Fibroblast of lung (primary cell): ENCODE measurements at regions not wholly inside any gene's neighbourhood (a gene's known extent, or its start where the extent isn't known, plus 50 kb on each side); places are given as distances from the start of the nearest gene placed in this dataset.

Experiments
- DNase-seq, 2 donors: peaks; one replicate each; pipeline versions ENCODE4 v3.0.0 to v3.0.0-alpha.2; 2010; ENCODE audit warnings: low read depth in 2 of 2
- H2AFZ ChIP-seq: 2 replicates; pipeline ENCODE4 v1.5.1; 2012; ENCODE audit warnings: low read length, control low read depth, inconsistent platforms
- H3K27ac ChIP-seq: 2 replicates; pipeline ENCODE4 v1.5.1; 2011; ENCODE audit warnings: low read length, control low read depth; ENCODE audit not compliant: insufficient read depth
- H3K27me3 ChIP-seq: 2 replicates; pipeline ENCODE4 v1.5.1; 2011; ENCODE audit warnings: mild to moderate bottlenecking, low read length; ENCODE audit not compliant: control insufficient read depth, insufficient read depth
- H3K36me3 ChIP-seq: 2 replicates; pipeline ENCODE4 v1.5.1; 2011; ENCODE audit warnings: low read length; ENCODE audit not compliant: control insufficient read depth, insufficient read depth
- H3K4me1 ChIP-seq: 2 replicates; pipeline ENCODE4 v1.5.1; 2011; ENCODE audit warnings: low read length; ENCODE audit not compliant: control insufficient read depth, insufficient read depth; ENCODE audit errors: extremely low read depth
- H3K4me2 ChIP-seq: 2 replicates; pipeline ENCODE4 v1.5.1; 2011; ENCODE audit warnings: low read length, control low read depth; ENCODE audit not compliant: insufficient read depth; ENCODE audit errors: extremely low read depth
- H3K4me3 ChIP-seq, 4 experiments: fragments of 200-600 bp in 1 of 4; sonication (generic) in 1 of 4; replicated peaks in 1 of 4; 2 replicates each; pipeline ENCODE4 v1.5.1; 2011 to 2016; ENCODE audit warnings: low read length in 4 of 4, low read depth in 3 of 4, mild to moderate bottlenecking in 3 of 4, control low read depth in 2 of 4, inconsistent platforms in 1 of 4, mixed read lengths in 1 of 4; ENCODE audit not compliant: insufficient read depth in 1 of 4; ENCODE audit errors: control extremely low read depth in 1 of 4
- H3K79me2 ChIP-seq: 2 replicates; pipeline ENCODE4 v1.5.1; 2012; ENCODE audit warnings: mild to moderate bottlenecking, low read length, inconsistent platforms; ENCODE audit not compliant: control insufficient read depth, insufficient read depth
- H3K9ac ChIP-seq: 2 replicates; pipeline ENCODE4 v1.5.1; 2011; ENCODE audit warnings: mild to moderate bottlenecking, low read length, control low read depth; ENCODE audit not compliant: insufficient read depth
- H3K9me3 ChIP-seq: 2 replicates; pipeline ENCODE4 v1.5.1; 2012; ENCODE audit warnings: low read depth, low read length; ENCODE audit not compliant: control insufficient read depth, insufficient read depth
- H4K20me1 ChIP-seq: 2 replicates; pipeline ENCODE4 v1.5.1; 2011; ENCODE audit warnings: low read length; ENCODE audit not compliant: control insufficient read depth, insufficient read depth; ENCODE audit errors: extremely low read depth
- CTCF ChIP-seq, 2 donors: IDR thresholded peaks in 1 of 2; conservative IDR thresholded peaks in 1 of 2; 1 replicate in 1 of 2; 2 replicates in 1 of 2; pipeline ENCODE4 v1.5.1; 2011 to 2012; ENCODE audit warnings: low read length in 2 of 2, control low read depth in 1 of 2, inconsistent platforms in 1 of 2, low read depth in 1 of 2, mild to moderate bottlenecking in 1 of 2
- EZH2 ChIP-seq: IDR thresholded peaks from 2 replicates; pipeline ENCODE4 v1.5.1; 2012; ENCODE audit warnings: low read length, control low read depth, mild to moderate bottlenecking; ENCODE audit errors: missing control alignments

DNA sequence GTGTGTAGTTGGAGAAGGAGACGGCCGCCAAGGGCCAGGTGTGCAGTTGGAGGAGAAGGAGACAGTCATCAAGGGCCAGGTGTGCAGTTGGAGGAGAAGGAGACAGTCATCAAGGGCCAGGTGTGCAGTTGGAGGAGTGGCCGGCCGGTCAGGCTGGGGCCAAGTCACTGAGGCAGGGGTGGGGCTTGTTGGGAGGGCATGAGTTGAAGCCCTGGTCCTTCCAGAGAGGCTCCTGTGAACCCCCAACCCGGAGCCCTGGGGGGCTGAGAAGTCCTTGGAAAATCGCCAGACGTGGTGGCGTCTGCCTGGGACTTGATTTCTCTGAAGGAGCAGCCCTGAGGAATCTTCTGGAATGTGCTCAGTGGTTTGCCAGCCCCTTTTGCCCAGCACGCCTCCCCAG, 1320.5 kb downstream of the BRD1 start:
- no peaks in the 10 kb centered on the region for H3K36me3 ChIP-seq
- no peaks in the 10 kb centered on the region for H3K4me1 ChIP-seq
- no peak overlapping the region for H3K4me2 ChIP-seq
- no peaks in the 10 kb centered on the region for H3K79me2 ChIP-seq
- no peak overlapping the region for H3K27ac ChIP-seq
- H2AFZ ChIP-seq, result no peak overlapping the region
- H3K9ac ChIP-seq, result no peak overlapping the region
- TF ChIP-seq CTCF (conservative IDR thresholded peaks at IDR 0.05 in 1 of 2, IDR thresholded peaks at IDR 0.05 in 1 of 2; ENCODE audit: low read depth in 1 of 2, low read length in 2 of 2) (no peak), EZH2 (no peak)
- H3K4me3 ChIP-seq, result no peak overlapping the region
- DNase-seq, result no peak
- H3K9me3 ChIP-seq, result no peaks in the 10 kb centered on the region
- no peaks in the 10 kb centered on the region for H3K27me3 ChIP-seq
- H4K20me1 ChIP-seq, result no peaks in the 10 kb centered on the region

DNA sequence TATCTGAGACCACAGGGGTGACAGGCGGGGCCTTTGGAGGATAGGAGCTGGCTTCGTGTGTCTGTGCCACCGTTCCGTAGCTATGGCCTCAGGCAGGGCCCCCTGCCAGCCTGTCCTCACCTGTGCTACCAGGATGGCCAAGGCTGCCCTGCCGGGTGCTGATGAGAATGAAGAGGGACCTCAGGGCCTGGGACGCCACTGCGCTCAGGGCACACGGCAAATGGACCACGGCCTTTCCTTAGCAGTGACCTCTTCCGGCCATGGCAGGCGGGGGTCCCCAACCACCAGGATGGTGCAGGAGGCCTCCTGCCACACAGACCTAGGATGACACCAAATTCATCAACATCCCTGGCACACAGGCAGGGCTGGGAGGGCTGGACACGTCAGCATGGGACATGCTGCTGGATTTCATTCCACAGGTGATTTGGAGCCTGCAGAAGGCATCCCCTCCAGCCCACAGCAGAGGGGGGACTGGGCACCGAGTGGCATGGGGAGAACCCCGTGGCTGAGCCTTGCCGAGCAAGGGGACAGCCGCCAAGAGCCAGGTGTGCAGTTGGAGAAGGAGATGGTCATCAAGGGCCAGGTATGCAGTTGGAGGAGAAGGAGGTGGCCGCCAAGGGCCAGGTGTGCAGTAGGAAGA, 1321.0 kb downstream of the BRD1 start:
- no peak for DNase-seq
- TF ChIP-seq EZH2 (no peak), CTCF (conservative IDR thresholded peaks at IDR 0.05 in 1 of 2, IDR thresholded peaks at IDR 0.05 in 1 of 2; ENCODE audit: low read depth in 1 of 2, low read length in 2 of 2) (no peak)
- H3K4me3 ChIP-seq, result no peak overlapping the region
- no peaks in the 10 kb centered on the region for H3K27me3 ChIP-seq
- no peaks in the 10 kb centered on the region for H3K36me3 ChIP-seq
- H3K4me2 ChIP-seq, result no peak overlapping the region
- no peaks in the 10 kb centered on the region for H3K4me1 ChIP-seq
- H4K20me1 ChIP-seq, result no peaks in the 10 kb centered on the region
- no peak overlapping the region for H2AFZ ChIP-seq
- H3K9me3 ChIP-seq, result no peaks in the 10 kb centered on the region
- no peaks in the 10 kb centered on the region for H3K79me2 ChIP-seq
- no peak overlapping the region for H3K27ac ChIP-seq
- no peak overlapping the region for H3K9ac ChIP-seq

GRCh38 chr22:48505891-48506290, 1321.8 kb downstream of the BRD1 start:
- Histone ChIP-seq H3K9me3 (no peaks in the 10 kb centered on the region), H4K20me1 (no peaks in the 10 kb centered on the region)

More at GRCh38 chr22:48505891-48506290, 1321.8 kb downstream of the BRD1 start:
- Histone ChIP-seq H3K79me2 (no peaks in the 10 kb centered on the region), H3K4me1 (no peaks in the 10 kb centered on the region), H3K27ac (no peak overlapping the region), H2AFZ (no peak overlapping the region), H3K4me2 (no peak overlapping the region), H3K36me3 (no peaks in the 10 kb centered on the region), H3K4me3 (no peak overlapping the region), H3K27me3 (no peaks in the 10 kb centered on the region), H3K9ac (no peak overlapping the region)
- TF ChIP-seq EZH2 (no peak), CTCF (conservative IDR thresholded peaks at IDR 0.05 in 1 of 2, IDR thresholded peaks at IDR 0.05 in 1 of 2; ENCODE audit: low read depth in 1 of 2, low read length in 2 of 2) (no peak)
- DNase-seq, result no peak
